LoVo (cell line): ENCODE measurements at regions not wholly inside any gene's neighbourhood (a gene's known extent, or its start where the extent isn't known, plus 50 kb on each side); places are given as distances from the start of the nearest gene placed in this dataset.

ENCODE experiments used
- DNase-seq: peaks from one replicate; pipeline ENCODE4 v3.0.0-alpha.2; 2016; ENCODE audit warnings: low spot score

GRCh38 chr13:104085611-104086010 lies 1019.4 kb upstream of the SLC10A2 start:
- no peak for DNase-seq

- no peak for DNase-seq
Measured at GRCh38 chr13:104074326-104074725, 1008.1 kb upstream of the SLC10A2 start.

DNA sequence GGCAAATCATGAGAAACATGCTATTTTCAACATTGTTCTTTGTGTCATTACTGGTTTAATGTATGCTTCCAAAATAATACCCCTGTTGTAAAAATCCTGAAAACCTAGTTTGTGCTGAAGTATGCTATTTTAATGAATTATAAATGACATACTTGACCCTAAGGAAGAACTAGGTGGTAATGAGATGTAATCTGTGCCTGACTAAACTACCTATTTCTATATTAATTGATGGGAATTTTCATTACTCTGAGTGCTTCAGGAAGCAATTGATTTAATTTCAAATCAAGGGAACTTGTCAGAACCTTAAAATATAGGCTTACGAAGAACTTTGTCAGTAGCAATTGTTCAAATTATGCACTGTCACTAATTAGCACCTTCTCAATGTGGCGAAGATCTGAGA lies 1005.6 kb upstream of the SLC10A2 start:
- no peak for DNase-seq

GRCh38 chr13:104065328-104065727 lies 999.1 kb upstream of the SLC10A2 start:
- no peak for DNase-seq

DNA sequence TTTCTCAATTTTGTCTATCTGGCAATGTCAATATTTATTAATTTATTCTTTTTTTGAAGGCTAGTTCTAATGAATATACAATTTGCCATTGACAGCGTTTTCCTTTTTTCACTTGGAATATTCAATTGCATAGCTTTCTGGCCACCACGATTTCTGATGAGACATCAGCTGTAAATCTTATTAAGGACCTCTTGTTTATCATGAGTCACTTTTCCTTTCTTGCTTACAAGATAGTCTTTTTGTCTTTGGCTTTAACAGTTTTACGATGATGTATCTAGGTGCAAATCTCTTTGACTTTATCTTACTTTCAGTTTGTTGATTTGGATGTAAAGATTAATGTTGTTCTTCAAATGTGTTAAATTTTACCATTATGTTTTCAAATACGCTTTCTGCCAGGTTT lies 991.6 kb upstream of the SLC10A2 start:
- DNase-seq, result no peak

GRCh38 chr13:104045907-104046306 lies 979.7 kb upstream of the SLC10A2 start:
- DNase-seq, result no peak

DNA sequence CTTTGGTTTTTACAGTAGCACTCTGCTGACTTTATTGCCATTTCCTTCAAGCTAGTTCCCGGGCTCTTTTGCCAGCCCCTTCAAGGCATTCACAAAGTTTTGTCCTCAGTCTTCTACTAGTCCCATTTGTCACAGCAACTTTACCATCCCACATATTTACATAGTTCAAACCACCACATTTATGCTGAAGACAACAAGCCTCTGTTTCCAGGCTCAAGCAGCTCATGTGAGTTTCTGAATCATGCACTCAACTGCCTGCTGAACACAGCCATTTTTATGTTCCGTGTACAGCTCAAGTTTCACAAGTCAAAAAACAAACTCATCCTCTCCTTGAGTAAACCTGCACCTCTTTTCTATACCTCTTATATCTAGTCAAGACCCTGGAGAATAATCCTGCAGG lies 977.0 kb upstream of the SLC10A2 start:
- no peak for DNase-seq

DNA sequence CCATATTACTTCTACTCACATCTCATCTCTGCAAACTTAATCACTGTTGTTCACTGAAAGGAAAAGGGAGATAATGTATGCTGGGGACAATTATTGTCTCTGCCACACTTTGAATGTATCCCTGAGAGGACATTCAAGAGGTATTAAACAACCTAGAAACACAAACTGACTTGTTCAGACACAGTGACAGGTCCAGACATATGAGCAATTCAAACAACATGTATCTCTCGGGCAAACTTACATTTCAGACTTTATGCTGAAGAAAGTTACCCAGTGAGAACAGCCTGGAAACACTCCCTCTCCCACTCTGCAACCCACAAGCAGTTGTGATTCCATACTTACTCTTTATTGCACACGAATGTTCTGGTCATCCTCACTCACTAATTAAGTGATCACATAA lies 968.7 kb upstream of the SLC10A2 start:
- DNase-seq, result no peak

- no peak for DNase-seq
Measured at GRCh38 chr13:104025303-104025702, 959.1 kb upstream of the SLC10A2 start.

- DNase-seq, result no peak
Measured at GRCh38 chr13:104024416-104025170, 958.4 kb upstream of the SLC10A2 start.

DNA sequence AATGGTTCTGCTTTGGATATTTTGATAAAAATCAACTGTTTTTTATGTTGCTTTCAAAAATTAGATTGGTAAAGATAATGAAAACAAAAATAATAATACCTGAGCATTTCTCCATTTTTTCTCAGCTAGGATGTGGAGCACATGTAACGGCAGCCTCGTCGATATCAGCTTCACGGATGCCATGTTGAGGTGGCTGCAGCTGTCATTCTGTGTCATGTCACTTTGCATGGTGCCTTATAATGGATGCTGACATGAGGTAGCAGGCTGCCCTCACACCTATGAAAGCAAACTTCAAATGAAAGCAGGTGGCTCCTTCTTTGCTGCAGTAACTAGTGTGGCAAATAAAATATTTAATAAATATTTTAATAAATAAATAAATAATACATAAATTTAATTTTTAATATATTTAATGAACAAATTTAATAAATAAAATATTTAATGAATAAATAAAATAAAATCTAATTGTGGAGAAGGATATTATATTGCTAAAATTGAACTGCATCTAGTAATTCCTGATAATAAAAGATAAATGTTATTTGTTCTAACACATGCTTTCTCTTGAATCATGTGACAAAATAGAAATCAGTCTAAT lies 955.7 kb upstream of the SLC10A2 start:
- no peak for DNase-seq

DNA sequence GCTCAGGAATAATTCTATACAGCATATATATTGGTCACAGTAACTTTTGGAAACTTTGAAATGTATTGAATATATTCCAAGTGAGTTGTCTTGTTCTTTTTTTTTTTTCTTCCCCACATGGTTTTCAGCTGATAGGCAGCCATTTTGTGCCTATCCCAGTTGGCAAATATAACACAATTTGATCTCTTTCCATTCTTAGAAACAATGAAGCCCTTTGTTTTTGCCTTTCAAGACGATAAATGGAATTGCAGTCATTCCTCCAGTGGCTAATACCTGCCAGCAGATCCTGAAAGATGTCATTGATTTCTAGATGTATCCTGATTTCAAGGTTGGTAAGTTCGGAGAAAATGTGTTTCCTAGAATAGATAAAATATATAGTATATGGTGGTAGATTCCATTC lies 951.1 kb upstream of the SLC10A2 start:
- no peak for DNase-seq

DNA sequence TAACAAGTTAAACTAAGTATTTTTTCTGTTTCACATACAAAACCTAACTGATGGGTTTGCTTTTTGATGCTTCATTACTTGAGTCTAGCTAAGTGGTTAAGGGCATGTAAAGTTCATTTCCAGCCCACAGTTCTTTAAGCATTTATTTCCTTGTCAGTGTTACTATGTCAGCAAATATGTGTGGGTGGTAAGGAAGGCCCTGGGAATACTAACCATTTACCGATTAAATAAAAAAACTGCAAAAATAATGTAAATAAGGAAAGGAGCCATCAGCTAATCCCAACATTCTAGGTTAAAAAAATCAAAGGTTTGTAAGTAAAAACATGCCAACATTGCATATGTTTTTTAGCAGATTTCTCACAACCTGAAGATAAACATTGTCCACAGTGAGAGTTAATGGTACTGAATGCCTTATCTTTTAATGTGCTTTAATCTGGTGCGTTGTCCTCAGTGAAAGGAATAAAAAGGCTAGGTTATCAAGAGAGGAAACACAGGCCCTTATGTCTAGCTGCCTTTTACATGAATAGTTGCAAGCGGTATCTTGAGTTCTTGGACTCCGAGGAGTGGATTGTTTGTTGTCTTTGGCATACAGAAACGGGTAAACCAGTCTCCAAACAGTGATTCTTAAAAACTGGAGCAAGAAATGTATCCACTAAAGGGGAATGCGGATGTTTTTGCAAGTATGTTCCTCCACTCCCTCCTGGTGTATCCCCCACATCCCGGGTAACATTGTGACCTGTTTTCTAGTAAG lies 949.6 kb upstream of the SLC10A2 start:
- DNase-seq, result no peak

GRCh38 chr13:104014803-104015645 lies 948.8 kb upstream of the SLC10A2 start:
- no peak for DNase-seq

GRCh38 chr13:104011505-104012241 lies 945.5 kb upstream of the SLC10A2 start:
- DNase-seq, result no peak

- no peak for DNase-seq
Measured at GRCh38 chr13:104008541-104009435, 942.6 kb upstream of the SLC10A2 start.

DNA sequence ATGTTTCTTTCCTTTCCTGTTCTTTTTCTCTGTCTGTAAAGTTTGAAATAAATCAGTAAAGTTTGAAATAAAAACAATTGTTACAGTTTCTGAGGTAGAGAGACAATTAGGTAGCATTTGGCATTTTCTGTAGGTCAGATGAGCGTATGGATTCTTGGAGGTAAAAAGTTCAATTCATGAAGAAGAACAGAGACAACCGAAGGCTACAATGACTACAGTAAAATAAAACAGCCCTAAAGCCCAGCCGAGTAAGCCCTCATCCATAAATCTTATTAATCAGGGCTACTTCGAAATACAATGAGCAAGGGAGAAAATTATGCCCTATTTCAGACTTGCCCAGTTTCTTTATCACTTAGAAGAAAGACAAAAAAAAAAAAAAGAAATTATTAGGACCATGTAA lies 941.9 kb upstream of the SLC10A2 start:
- no peak for DNase-seq

- no peak for DNase-seq
Measured at GRCh38 chr13:104006625-104007075, 940.4 kb upstream of the SLC10A2 start.

DNA sequence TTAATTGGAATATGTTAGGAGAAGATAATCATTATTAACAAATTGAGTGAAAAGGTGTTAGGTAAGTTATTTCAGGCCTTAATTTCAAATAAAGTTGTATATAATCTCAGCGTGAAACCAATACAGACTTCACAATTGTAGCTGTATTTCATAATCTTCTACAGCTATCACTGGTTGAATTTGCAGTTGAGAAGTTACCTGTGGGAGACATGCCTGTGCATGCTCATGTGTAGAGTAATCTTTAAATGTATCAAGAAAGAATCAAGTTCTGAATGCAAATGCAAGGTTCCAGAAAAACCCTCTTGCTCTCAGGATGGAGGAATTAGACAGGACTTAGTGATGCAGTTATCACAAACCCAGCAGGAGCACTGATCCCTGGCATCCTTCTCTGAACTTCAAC lies 938.4 kb upstream of the SLC10A2 start:
- DNase-seq, result no peak

DNA sequence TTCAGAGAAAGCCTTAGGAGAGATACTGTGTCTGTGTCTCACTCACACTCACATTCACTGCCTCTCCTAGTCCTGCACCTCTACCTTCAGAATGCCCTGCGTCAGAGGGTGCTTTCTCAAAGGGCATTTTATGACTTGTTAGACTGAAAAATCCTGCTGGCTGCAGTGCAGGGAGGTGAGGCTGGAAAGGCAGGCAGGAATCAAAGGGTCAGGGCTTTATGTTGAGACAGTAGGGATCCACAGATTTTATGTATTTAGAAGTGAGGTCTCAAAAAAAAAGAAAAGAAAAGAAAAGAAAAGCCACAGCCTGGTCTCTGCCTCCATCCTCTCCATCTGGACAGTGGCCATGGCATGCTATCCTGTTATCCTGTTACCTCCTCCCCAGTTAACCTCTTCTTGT lies 936.0 kb upstream of the SLC10A2 start:
- no peak for DNase-seq

DNA sequence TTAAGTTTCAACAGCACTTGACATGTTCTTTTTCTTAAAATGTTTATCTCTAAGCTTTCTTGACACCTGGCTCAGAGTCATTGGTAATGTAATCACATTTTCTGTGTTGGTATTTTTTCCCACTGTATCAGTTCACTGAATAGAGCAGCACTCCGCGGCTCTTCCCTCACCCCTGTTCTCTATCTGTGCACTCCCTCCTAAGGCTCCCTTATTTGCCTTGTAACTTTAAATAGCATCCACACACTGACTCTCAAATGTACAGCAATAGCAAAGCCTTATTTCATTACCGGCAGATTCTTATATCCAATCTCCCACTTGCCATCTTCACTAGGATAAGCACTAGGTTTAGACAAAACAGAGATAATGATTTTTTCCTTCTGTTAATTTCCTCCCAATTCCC lies 935.5 kb upstream of the SLC10A2 start:
- DNase-seq, result no peak
